ENCODE measurements at regions not wholly inside any gene's neighbourhood (a gene's known extent, or its start where the extent isn't known, plus 50 kb on each side); places are given as distances from the start of the nearest gene placed in this dataset.

DNA sequence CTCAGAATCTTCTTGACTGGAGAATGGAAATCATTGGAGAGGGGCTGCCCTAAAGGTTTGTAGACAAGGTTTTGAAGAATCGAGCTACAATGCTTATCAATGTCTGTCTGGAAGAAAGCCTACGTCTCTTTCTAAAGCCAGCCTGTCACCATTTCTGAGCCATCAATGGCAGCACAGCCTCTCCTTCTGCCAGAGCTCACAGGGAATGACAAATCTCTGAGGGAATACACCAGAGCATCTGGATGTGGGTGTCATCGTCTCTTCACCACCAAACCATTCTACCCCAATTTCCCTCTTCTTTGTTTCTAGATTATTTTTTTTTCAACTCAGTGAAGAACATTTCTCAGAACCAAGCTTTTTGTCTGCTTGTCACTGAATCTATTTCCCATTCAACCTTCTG lies 349.7 kb downstream of the EMP1 start:
- Histone ChIP-seq H3K9me2 (no peaks in the 10 kb centered on the region), H3K27ac (ENCODE audit: low read depth in 2 of 2, low read length in 1 of 2) (no peak overlapping the region), H3K9me3 (no peaks in the 10 kb centered on the region), H3F3A (replicated peaks; ENCODE audit: insufficient read depth) (no peaks in the 10 kb centered on the region), H3K9ac (no peak overlapping the region), H3K4me3 (ENCODE audit: low read depth in 2 of 2, low read length in 1 of 2) (no peak overlapping the region), H3K4me2 (no peak overlapping the region), H3K79me2 (ENCODE audit: insufficient read depth) (no peaks in the 10 kb centered on the region), H4K20me1 (ENCODE audit: insufficient read depth) (no peaks in the 10 kb centered on the region), H3K4me1 (ENCODE audit: control insufficient read depth in 1 of 2, insufficient read depth in 2 of 2, low read depth in 1 of 2, low read length in 1 of 2) (no peaks in the 10 kb centered on the region), H3K27me3 (ENCODE audit: insufficient read depth) (no peaks in the 10 kb centered on the region), H2AFZ (ENCODE audit: low read depth) (no peak overlapping the region), H3K36me3 (replicated peaks in 1 of 2; ENCODE audit: control insufficient read depth in 1 of 2, insufficient read depth in 2 of 2, low read length in 1 of 2) (no peaks in the 10 kb centered on the region)
- TF ChIP-seq, protein P1, sequence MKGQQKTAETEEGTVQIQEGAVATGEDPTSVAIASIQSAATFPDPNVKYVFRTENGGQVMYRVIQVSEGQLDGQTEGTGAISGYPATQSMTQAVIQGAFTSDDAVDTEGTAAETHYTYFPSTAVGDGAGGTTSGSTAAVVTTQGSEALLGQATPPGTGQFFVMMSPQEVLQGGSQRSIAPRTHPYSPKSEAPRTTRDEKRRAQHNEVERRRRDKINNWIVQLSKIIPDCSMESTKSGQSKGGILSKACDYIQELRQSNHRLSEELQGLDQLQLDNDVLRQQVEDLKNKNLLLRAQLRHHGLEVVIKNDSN (IDR thresholded peaks at IDR 0.05; ENCODE audit: borderline replicate concordance, low read depth): no peak
- TF ChIP-seq TCF12 (IDR thresholded peaks at IDR 0.05) (no peak), RAD21 (IDR thresholded peaks at IDR 0.05; ENCODE audit: low read length) (no peak), EP300 (IDR thresholded peaks at IDR 0.05; ENCODE audit: borderline replicate concordance in 1 of 2, low read depth in 1 of 2, low read length in 1 of 2) (no peak), NFIC (IDR thresholded peaks at IDR 0.05; ENCODE audit: borderline replicate concordance) (no peak), YY1 (IDR thresholded peaks at IDR 0.05; ENCODE audit: low read depth) (no peak), MEF2A (IDR thresholded peaks at IDR 0.05; ENCODE audit: borderline replicate concordance, low read depth) (no peak), GATA2 (CRISPR knock-in tag; IDR thresholded peaks at IDR 0.05) (no peak), FOXJ3 (CRISPR knock-in tag; IDR thresholded peaks at IDR 0.05) (no peak), FOSL2 (IDR thresholded peaks at IDR 0.05; ENCODE audit: borderline replicate concordance, low read depth) (no peak), TAF1 (IDR thresholded peaks at IDR 0.05; ENCODE audit: borderline replicate concordance, low read depth, low read length) (no peak), CHD2 (IDR thresholded peaks at IDR 0.05; ENCODE audit: low read length, partially characterized antibody) (no peak), RXRA (IDR thresholded peaks at IDR 0.05; ENCODE audit: borderline replicate concordance, low read depth) (no peak)
- TF ChIP-seq, protein P2, sequence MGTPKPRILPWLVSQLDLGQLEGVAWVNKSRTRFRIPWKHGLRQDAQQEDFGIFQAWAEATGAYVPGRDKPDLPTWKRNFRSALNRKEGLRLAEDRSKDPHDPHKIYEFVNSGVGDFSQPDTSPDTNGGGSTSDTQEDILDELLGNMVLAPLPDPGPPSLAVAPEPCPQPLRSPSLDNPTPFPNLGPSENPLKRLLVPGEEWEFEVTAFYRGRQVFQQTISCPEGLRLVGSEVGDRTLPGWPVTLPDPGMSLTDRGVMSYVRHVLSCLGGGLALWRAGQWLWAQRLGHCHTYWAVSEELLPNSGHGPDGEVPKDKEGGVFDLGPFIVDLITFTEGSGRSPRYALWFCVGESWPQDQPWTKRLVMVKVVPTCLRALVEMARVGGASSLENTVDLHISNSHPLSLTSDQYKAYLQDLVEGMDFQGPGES (IDR thresholded peaks at IDR 0.05; ENCODE audit: low read depth, low read length): no peak
- TF ChIP-seq, protein P3, sequence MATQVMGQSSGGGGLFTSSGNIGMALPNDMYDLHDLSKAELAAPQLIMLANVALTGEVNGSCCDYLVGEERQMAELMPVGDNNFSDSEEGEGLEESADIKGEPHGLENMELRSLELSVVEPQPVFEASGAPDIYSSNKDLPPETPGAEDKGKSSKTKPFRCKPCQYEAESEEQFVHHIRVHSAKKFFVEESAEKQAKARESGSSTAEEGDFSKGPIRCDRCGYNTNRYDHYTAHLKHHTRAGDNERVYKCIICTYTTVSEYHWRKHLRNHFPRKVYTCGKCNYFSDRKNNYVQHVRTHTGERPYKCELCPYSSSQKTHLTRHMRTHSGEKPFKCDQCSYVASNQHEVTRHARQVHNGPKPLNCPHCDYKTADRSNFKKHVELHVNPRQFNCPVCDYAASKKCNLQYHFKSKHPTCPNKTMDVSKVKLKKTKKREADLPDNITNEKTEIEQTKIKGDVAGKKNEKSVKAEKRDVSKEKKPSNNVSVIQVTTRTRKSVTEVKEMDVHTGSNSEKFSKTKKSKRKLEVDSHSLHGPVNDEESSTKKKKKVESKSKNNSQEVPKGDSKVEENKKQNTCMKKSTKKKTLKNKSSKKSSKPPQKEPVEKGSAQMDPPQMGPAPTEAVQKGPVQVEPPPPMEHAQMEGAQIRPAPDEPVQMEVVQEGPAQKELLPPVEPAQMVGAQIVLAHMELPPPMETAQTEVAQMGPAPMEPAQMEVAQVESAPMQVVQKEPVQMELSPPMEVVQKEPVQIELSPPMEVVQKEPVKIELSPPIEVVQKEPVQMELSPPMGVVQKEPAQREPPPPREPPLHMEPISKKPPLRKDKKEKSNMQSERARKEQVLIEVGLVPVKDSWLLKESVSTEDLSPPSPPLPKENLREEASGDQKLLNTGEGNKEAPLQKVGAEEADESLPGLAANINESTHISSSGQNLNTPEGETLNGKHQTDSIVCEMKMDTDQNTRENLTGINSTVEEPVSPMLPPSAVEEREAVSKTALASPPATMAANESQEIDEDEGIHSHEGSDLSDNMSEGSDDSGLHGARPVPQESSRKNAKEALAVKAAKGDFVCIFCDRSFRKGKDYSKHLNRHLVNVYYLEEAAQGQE (IDR thresholded peaks at IDR 0.05; ENCODE audit: low read depth, low read length): no peak
- 12% methylated on average over 3 of the region's 3 CpGs for WGBS (ENCODE audit: low lambda C conversion rate)
- POLR2A ChIA-PET: no interaction called here
- CTCF ChIA-PET: interaction anchor here (1.4 to 4.8 kb wide), 3 partner anchors 9 to 290 kb away, joined by 4 to 29 read pairs (median 5); no protein-coding TSS in a partner anchor
- DNase-seq: no peak

All from SK-N-SH (cell line).